B cell (primary cell): ENCODE measurements at regions not wholly inside any gene's neighbourhood (a gene's known extent, or its start where the extent isn't known, plus 50 kb on each side); places are given as distances from the start of the nearest gene placed in this dataset.

Source experiments
- ATAC-seq: fragments of 200-7000 bp; cut with Tn5 transposase; one replicate; pipeline ENCODE4 v1.10.0; 2021; ENCODE audit warnings: low read depth, mild to moderate bottlenecking, moderate number of reproducible peaks, moderate library complexity
- CTCF ChIA-PET: fragments of 350-600 bp; sonication (Branson Sonifier 250); formaldehyde crosslinking; loops from one replicate; lab custom pipeline; 2021; ENCODE audit warnings: antibody characterized with exemption, inconsistent platforms; lab: Charles Lee
- POLR2A ChIA-PET: fragments of 350-600 bp; sonication (Branson Sonifier 250); formaldehyde crosslinking; loops from one replicate; lab custom pipeline; 2021; ENCODE audit warnings: antibody characterized with exemption; lab: Charles Lee
- DNase-seq: peaks from one replicate; pipeline ENCODE4 v3.0.0; 2013
- H2AFZ ChIP-seq: 2 replicates; pipeline ENCODE4 v1.6.1; 2012; ENCODE audit warnings: mild to moderate bottlenecking, low read depth, low read length; ENCODE audit not compliant: insufficient read depth, poor library complexity, severe bottlenecking
- H3K27ac ChIP-seq, 2 donors: 1 replicate in 1 of 2; 2 replicates in 1 of 2; pipeline ENCODE4 v1.5.1; 2012 to 2013; ENCODE audit warnings: low read length in 2 of 2, mild to moderate bottlenecking in 2 of 2, moderate library complexity in 1 of 2
- H3K27me3 ChIP-seq, 4 experiments: fragments of 200-600 bp in 1 of 4; sonication (generic) in 1 of 4; replicated peaks in 1 of 4; 1 replicate in 2 of 4; 2 replicates in 2 of 4; pipeline versions ENCODE4 v1.6.1 to v1.7.0; 2013 to 2016; ENCODE audit warnings: low read length in 3 of 4, mild to moderate bottlenecking in 2 of 4, mixed read lengths in 1 of 4, moderate library complexity in 1 of 4; ENCODE audit not compliant: insufficient read depth in 4 of 4, control insufficient read depth in 3 of 4; ENCODE audit errors: control extremely low read depth in 1 of 4
- H3K36me3 ChIP-seq, 2 experiments: replicated peaks in 1 of 2; 1 replicate in 1 of 2; 2 replicates in 1 of 2; pipeline versions ENCODE4 v1.6.1 to v1.7.1; 2013; ENCODE audit warnings: low read length in 1 of 2; ENCODE audit not compliant: insufficient read depth in 2 of 2, control insufficient read depth in 1 of 2; ENCODE audit errors: control extremely low read depth in 1 of 2, extremely low read depth in 1 of 2
- H3K4me1 ChIP-seq, 2 donors: fragments of 200-600 bp in 1 of 2; sonication (generic) in 1 of 2; 1 replicate in 1 of 2; 2 replicates in 1 of 2; pipeline versions ENCODE4 v1.5.1 to v1.6.1; 2013 to 2017; ENCODE audit warnings: low read length in 2 of 2; ENCODE audit not compliant: control insufficient read depth in 2 of 2, insufficient read depth in 2 of 2
- H3K4me2 ChIP-seq: replicated peaks from 2 replicates; pipeline ENCODE3; 2012; ENCODE audit warnings: mild to moderate bottlenecking, low read depth, low read length; ENCODE audit not compliant: poor library complexity, severe bottlenecking
- H3K4me3 ChIP-seq, 5 experiments: fragments of 200-600 bp in 1 of 5; sonication (generic) in 1 of 5; 1 replicate in 3 of 5; 2 replicates in 2 of 5; pipeline versions ENCODE4 v1.5.1 to v1.7.0; 2011 to 2016; ENCODE audit warnings: low read length in 4 of 5, mild to moderate bottlenecking in 4 of 5, low read depth in 2 of 5, control low read depth in 1 of 5, moderate library complexity in 1 of 5; ENCODE audit not compliant: insufficient read depth in 1 of 5; ENCODE audit errors: control extremely low read depth in 1 of 5, extremely low read depth in 1 of 5
- H3K79me2 ChIP-seq: fragments of 200-600 bp; sonication (generic); one replicate; pipeline ENCODE4 v1.6.0; 2016; ENCODE audit warnings: low read length; ENCODE audit not compliant: control insufficient read depth, insufficient read depth
- H3K9ac ChIP-seq: fragments of 200-600 bp; sonication (generic); 2 replicates; pipeline ENCODE4 v1.6.1; 2017; ENCODE audit warnings: mild to moderate bottlenecking, low read length, moderate library complexity
- H3K9me3 ChIP-seq, 3 donors: one replicate each; pipeline versions ENCODE4 v1.6.1 to v1.7.1; 2013; ENCODE audit warnings: low read length in 2 of 3; ENCODE audit not compliant: control insufficient read depth in 2 of 3, insufficient read depth in 1 of 3; ENCODE audit errors: control extremely low read depth in 1 of 3
- H4K20me1 ChIP-seq: 2 replicates; pipeline ENCODE4 v1.6.0; 2012; ENCODE audit warnings: mild to moderate bottlenecking, low read length; ENCODE audit not compliant: insufficient read depth, control insufficient read depth, poor library complexity, severe bottlenecking
- H3K27ac Mint-ChIP-seq: one replicate; pipeline ENCODE4 v1.8.0; 2021; ENCODE audit warnings: mixed read lengths
- H3K27me3 Mint-ChIP-seq: one replicate; pipeline ENCODE4 v1.8.0; 2021; ENCODE audit warnings: mixed read lengths
- H3K4me1 Mint-ChIP-seq: one replicate; pipeline ENCODE4 v1.8.0; 2021; ENCODE audit warnings: mixed read lengths
- H3K4me3 Mint-ChIP-seq: one replicate; pipeline ENCODE4 v1.8.0; 2021; ENCODE audit warnings: mixed read lengths
- H3K9me3 Mint-ChIP-seq: one replicate; pipeline ENCODE4 v1.8.0; 2022; ENCODE audit warnings: mixed read lengths; ENCODE audit not compliant: insufficient read depth
- CTCF ChIP-seq: fragments of 200-600 bp; IDR thresholded peaks from one replicate; pipeline ENCODE4 v1.8.0; 2022; ENCODE audit warnings: antibody characterized with exemption, mild to moderate bottlenecking
- EZH2 ChIP-seq: IDR thresholded peaks from 2 replicates; pipeline ENCODE4 v1.6.1; 2012; ENCODE audit warnings: borderline replicate concordance, low read depth, mild to moderate bottlenecking, moderate library complexity, low read length; ENCODE audit not compliant: insufficient read depth, poor library complexity, severe bottlenecking
- WGBS: methylation state at CpG from one replicate; pipeline ENCODE4 v1.1.5; 2013; ENCODE audit warnings: missing lambda C conversion rate; ENCODE audit not compliant: insufficient coverage; 5-methylcytosine and 5-hydroxymethylcytosine counted together
- intact Hi-C: fragments of 100-400 bp; cut with micrococcal nuclease; formaldehyde crosslinking; loops from one replicate; pipeline ENCODE4 v1.10.0; 2022

GRCh38 chr1:244350027-244350426, 101.7 kb downstream of the ADSS2 start:
- Histone ChIP-seq H3K79me2 (no peaks in the 10 kb centered on the region), H3K36me3 (no peaks in the 10 kb centered on the region), H3K27ac (no peak overlapping the region), H3K27me3 (peaks cover 0 to 2% (median 0%) of the 10 kb centered on the region in 4 experiments), H4K20me1 (no peaks in the 10 kb centered on the region), H3K4me1 (peaks cover 9 to 25% of the 10 kb centered on the region in 2 donors), H3K4me3 (peak overlapping the region in 1 of 5 experiments; percentile 11), H3K4me2 (peak overlapping the region; percentile 49), H3K9ac (peak overlapping the region; percentile 38), H3K9me3 (peaks cover 1 to 23% (median 20%) of the 10 kb centered on the region in 3 donors), H2AFZ (peak overlapping the region; percentile 38)
- peaks cover 5% of the 10 kb centered on the region for H3K9me3 Mint-ChIP-seq
- H3K4me1 Mint-ChIP-seq: peaks cover 21% of the 10 kb centered on the region
- TF ChIP-seq EZH2: no peak
- TF ChIP-seq CTCF: no peak
- intact Hi-C loops: no loop called here
- DNase-seq (peak; percentile 38), ATAC-seq (peak; percentile 53)
- CTCF ChIA-PET: no interaction called here
- peak overlapping the region; percentile 54 for H3K4me3 Mint-ChIP-seq
- H3K27ac Mint-ChIP-seq: no peak overlapping the region
- H3K27me3 Mint-ChIP-seq: peaks cover 3% of the 10 kb centered on the region
- POLR2A ChIA-PET: no interaction called here
- WGBS: no CpG with 5 or more reads among the region's 6 CpGs

GRCh38 chr1:244352156-244352830, 99.4 kb downstream of the ADSS2 start:
- no peak overlapping the region for H3K27ac ChIP-seq
- TF ChIP-seq CTCF: no peak
- TF ChIP-seq EZH2: no peak
- CTCF ChIA-PET: no interaction called here
- no peak for DNase-seq
- no peaks in the 10 kb centered on the region for H4K20me1 ChIP-seq
- peaks cover 3% of the 10 kb centered on the region for H3K27me3 Mint-ChIP-seq
- 10% methylated on average over 1 of the region's 7 CpGs for WGBS
- no peaks in the 10 kb centered on the region for H3K79me2 ChIP-seq
- H2AFZ ChIP-seq: peak overlapping the region; percentile 52
- peak; percentile 24 for ATAC-seq
- H3K4me2 ChIP-seq: no peak overlapping the region
- H3K4me3 Mint-ChIP-seq: no peak overlapping the region
- POLR2A ChIA-PET: no interaction called here
- H3K27ac Mint-ChIP-seq: no peak overlapping the region
- H3K36me3 ChIP-seq: no peaks in the 10 kb centered on the region
- peaks cover 0 to 8% (median 5%) of the 10 kb centered on the region in 3 donors for H3K9me3 ChIP-seq
- peaks cover 1% of the 10 kb centered on the region for H3K9me3 Mint-ChIP-seq
- intact Hi-C loops: no loop called here
- no peak overlapping the region for H3K4me3 ChIP-seq
- H3K9ac ChIP-seq: no peak overlapping the region
- peaks cover 21% of the 10 kb centered on the region for H3K4me1 Mint-ChIP-seq
- H3K4me1 ChIP-seq: peaks cover 9 to 25% of the 10 kb centered on the region in 2 donors
- peaks cover 0 to 2% (median 0%) of the 10 kb centered on the region in 4 experiments for H3K27me3 ChIP-seq
